ENCODE measurements at regions not wholly inside any gene's neighbourhood (a gene's known extent, or its start where the extent isn't known, plus 50 kb on each side); places are given as distances from the start of the nearest gene placed in this dataset.

GRCh38 chr2:8482432-8482831, 199.4 kb upstream of the ID2 start:
- TF ChIP-seq POLR2A (IDR thresholded peaks at IDR 0.05; ENCODE audit: low read depth, low read length) (no peak), POLR2AphosphoS5 (IDR thresholded peaks at IDR 0.05; ENCODE audit: low read depth, low read length) (no peak), TAF1 (IDR thresholded peaks at IDR 0.05; ENCODE audit: low read depth, low read length) (no peak), POU2F2 (IDR thresholded peaks at IDR 0.05; ENCODE audit: low read depth, low read length) (no peak), SPI1 (IDR thresholded peaks at IDR 0.05; ENCODE audit: low read depth, low read length) (no peak)

Data from GM12891 (cell line).